CD4-positive, alpha-beta T cell (primary cell): ENCODE measurements at regions not wholly inside any gene's neighbourhood (a gene's known extent, or its start where the extent isn't known, plus 50 kb on each side); places are given as distances from the start of the nearest gene placed in this dataset.
"Not testable (repeated sequence)": the region's sequence is repeated elsewhere in the genome, so short reads cannot be mapped to it uniquely, and the experiment has no call there.

Experiments
- ATAC-seq: fragments of 200-7000 bp; cut with Tn5 transposase; one replicate; pipeline ENCODE4 v1.10.0; 2022; ENCODE audit warnings: mild to moderate bottlenecking; ENCODE audit not compliant: poor library complexity
- CTCF ChIA-PET: fragments of 350-600 bp; sonication (Branson Sonifier 250); formaldehyde crosslinking; loops from one replicate; lab custom pipeline; 2021; ENCODE audit warnings: antibody characterized with exemption, inconsistent platforms; lab: Charles Lee
- POLR2A ChIA-PET: fragments of 350-600 bp; sonication (Branson Sonifier 250); formaldehyde crosslinking; loops from one replicate; lab custom pipeline; 2021; ENCODE audit warnings: antibody characterized with exemption, inconsistent platforms; lab: Charles Lee
- DNase-seq, 14 experiments: peaks; one replicate each; pipeline ENCODE4 v3.0.0-alpha.2; 2013 to 2020; ENCODE audit warnings: mixed read lengths in 2 of 14
- H3K27ac ChIP-seq, 2 donors: one replicate each; pipeline versions ENCODE4 v1.5.1 to v1.7.0; 2013; ENCODE audit warnings: low read length in 2 of 2, low read depth in 1 of 2, mild to moderate bottlenecking in 1 of 2
- H3K27me3 ChIP-seq, 2 experiments: 1 replicate in 1 of 2; 2 replicates in 1 of 2; pipeline versions ENCODE4 v1.6.1 to v1.7.0; 2013; ENCODE audit warnings: low read length in 2 of 2, control low read depth in 1 of 2, mild to moderate bottlenecking in 1 of 2, moderate library complexity in 1 of 2; ENCODE audit not compliant: insufficient read depth in 2 of 2, control insufficient read depth in 1 of 2
- H3K36me3 ChIP-seq: one replicate; pipeline ENCODE4 v1.6.1; 2013; ENCODE audit warnings: low read length, control low read depth; ENCODE audit not compliant: insufficient read depth
- H3K4me1 ChIP-seq: one replicate; pipeline ENCODE4 v1.6.1; 2013; ENCODE audit warnings: low read length, control low read depth; ENCODE audit not compliant: insufficient read depth
- H3K4me3 ChIP-seq: one replicate; pipeline ENCODE4 v1.5.1; 2013; ENCODE audit warnings: mild to moderate bottlenecking, low read length, moderate library complexity
- H3K9me3 ChIP-seq, 2 experiments: 1 replicate in 1 of 2; 2 replicates in 1 of 2; pipeline versions ENCODE4 v1.6.1 to v1.7.0; 2013; ENCODE audit warnings: low read length in 2 of 2, mild to moderate bottlenecking in 2 of 2, control low read depth in 1 of 2, moderate library complexity in 1 of 2; ENCODE audit not compliant: control insufficient read depth in 1 of 2, insufficient read depth in 1 of 2
- H3K27ac Mint-ChIP-seq: one replicate; pipeline ENCODE4 v1.8.0; 2020; ENCODE audit warnings: mixed read lengths
- H3K27me3 Mint-ChIP-seq: one replicate; pipeline ENCODE4 v1.8.0; 2021; ENCODE audit warnings: mixed read lengths
- H3K36me3 Mint-ChIP-seq: one replicate; pipeline ENCODE4 v1.8.0; 2021; ENCODE audit warnings: low read depth, mixed read lengths
- H3K4me1 Mint-ChIP-seq: one replicate; pipeline ENCODE4 v1.8.0; 2021; ENCODE audit warnings: low read depth, mixed read lengths
- H3K4me3 Mint-ChIP-seq: one replicate; pipeline ENCODE4 v1.8.0; 2020; ENCODE audit warnings: mild to moderate bottlenecking, mixed read lengths
- H3K9me3 Mint-ChIP-seq: one replicate; pipeline ENCODE4 v1.8.0; 2020; ENCODE audit warnings: mixed read lengths
- intact Hi-C, 2 experiments: fragments of 100-400 bp; cut with DNase I in 1 of 2; cut with micrococcal nuclease in 1 of 2; formaldehyde crosslinking; loops; one replicate each; pipeline versions ENCODE4 v1.15.1 to v1.9.0; 2023 to 2025; cut with DNase I, micrococcal nuclease
- TF ChIP-seq, protein P1 (sequence below): fragments of 200-600 bp; IDR thresholded peaks from one replicate; pipeline ENCODE4 v1.8.0; 2022; ENCODE audit warnings: antibody characterized with exemption, mild to moderate bottlenecking

DNA sequence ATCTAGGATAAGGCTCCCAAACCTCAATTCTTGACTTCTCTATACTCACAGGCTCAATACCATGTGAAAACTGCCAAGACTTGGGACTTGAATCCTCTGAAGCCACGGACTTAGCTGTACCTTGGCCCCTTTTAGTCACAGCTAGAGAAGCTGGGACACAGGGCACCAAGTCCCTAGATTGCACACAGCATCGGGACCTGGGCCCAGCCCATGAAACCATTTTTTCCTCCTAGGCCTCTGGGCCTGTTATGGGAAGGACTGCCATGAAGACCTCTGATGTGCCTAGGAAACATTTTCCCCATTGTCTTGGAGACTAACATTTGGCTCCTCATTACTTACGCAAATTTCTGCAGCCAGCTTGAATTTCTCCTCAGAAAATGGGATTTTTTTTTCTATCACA is 1011.8 kb upstream of the DDX18 start:
- Histone ChIP-seq H3K9me3 (peaks cover 7 to 9% of the 10 kb centered on the region in 2 experiments), H3K27ac (no peak overlapping the region), H3K4me1 (no peaks in the 10 kb centered on the region), H3K27me3 (no peaks in the 10 kb centered on the region), H3K36me3 (no peaks in the 10 kb centered on the region), H3K4me3 (no peak overlapping the region)
- Mint-ChIP-seq H3K27ac (no peak overlapping the region), H3K4me1 (no peaks in the 10 kb centered on the region), H3K36me3 (no peaks in the 10 kb centered on the region), H3K9me3 (peaks cover 12% of the 10 kb centered on the region), H3K4me3 (no peak overlapping the region), H3K27me3 (no peaks in the 10 kb centered on the region)
- TF ChIP-seq, protein P1, sequence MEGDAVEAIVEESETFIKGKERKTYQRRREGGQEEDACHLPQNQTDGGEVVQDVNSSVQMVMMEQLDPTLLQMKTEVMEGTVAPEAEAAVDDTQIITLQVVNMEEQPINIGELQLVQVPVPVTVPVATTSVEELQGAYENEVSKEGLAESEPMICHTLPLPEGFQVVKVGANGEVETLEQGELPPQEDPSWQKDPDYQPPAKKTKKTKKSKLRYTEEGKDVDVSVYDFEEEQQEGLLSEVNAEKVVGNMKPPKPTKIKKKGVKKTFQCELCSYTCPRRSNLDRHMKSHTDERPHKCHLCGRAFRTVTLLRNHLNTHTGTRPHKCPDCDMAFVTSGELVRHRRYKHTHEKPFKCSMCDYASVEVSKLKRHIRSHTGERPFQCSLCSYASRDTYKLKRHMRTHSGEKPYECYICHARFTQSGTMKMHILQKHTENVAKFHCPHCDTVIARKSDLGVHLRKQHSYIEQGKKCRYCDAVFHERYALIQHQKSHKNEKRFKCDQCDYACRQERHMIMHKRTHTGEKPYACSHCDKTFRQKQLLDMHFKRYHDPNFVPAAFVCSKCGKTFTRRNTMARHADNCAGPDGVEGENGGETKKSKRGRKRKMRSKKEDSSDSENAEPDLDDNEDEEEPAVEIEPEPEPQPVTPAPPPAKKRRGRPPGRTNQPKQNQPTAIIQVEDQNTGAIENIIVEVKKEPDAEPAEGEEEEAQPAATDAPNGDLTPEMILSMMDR, result no peak
- intact Hi-C loops, result no loop called here
- no peak for DNase-seq
- ChIA-PET CTCF (no interaction called here), POLR2A (no interaction called here)
- no peak for ATAC-seq

DNA sequence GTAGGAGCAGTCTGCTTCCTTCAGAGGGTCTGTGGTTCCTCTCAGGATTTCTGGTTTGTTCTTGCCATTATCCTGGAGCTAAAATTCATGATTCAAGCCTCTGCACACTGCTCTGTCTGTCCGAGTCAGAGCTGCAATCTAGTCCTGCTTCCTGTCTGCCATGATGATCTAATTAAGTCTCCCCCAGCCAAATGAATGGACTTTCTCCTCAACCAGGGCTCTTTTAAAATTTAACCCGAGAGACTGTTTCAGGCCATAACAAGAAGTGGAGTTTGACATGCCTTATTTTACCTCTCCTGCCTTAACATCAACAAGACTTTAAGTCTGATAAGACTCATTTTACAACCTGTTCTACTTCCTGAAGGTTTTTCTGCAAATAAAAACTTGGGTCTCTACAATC is 1009.6 kb upstream of the DDX18 start:
- H3K9me3 Mint-ChIP-seq, result peaks cover 13% of the 10 kb centered on the region
- H3K4me1 Mint-ChIP-seq, result no peaks in the 10 kb centered on the region
- Histone ChIP-seq H3K27me3 (no peaks in the 10 kb centered on the region), H3K36me3 (no peaks in the 10 kb centered on the region), H3K4me1 (no peaks in the 10 kb centered on the region), H3K27ac (no peak overlapping the region), H3K4me3 (no peak overlapping the region), H3K9me3 (peaks cover 7 to 9% of the 10 kb centered on the region in 2 experiments)
- no peak overlapping the region for H3K4me3 Mint-ChIP-seq
- H3K36me3 Mint-ChIP-seq, result no peaks in the 10 kb centered on the region
- TF ChIP-seq, protein P1, result no peak
- no peaks in the 10 kb centered on the region for H3K27me3 Mint-ChIP-seq
- no peak for DNase-seq
- no peak for ATAC-seq
- CTCF ChIA-PET, result no interaction called here
- H3K27ac Mint-ChIP-seq, result no peak overlapping the region
- intact Hi-C loops, result no loop called here
- POLR2A ChIA-PET, result no interaction called here

DNA sequence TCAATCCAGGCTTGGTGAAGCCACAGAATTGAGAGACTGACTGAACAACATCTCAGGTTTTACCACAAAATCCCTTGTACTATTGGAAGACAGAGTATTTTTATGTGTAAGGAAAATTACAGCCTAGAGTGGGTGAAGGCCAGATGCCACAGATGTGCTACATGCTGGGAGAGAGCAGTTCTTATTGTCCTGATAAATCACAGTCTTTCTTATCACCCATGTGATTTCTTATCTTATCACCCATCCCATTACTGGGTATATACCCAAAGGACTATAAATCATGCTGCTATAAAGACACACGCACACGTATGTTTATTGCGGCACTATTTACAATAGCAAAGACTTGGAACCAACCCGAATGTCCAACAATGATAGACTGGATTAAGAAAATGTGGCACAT is 1008.0 kb upstream of the DDX18 start:
- H3K27ac Mint-ChIP-seq, H3K4me3 ChIP-seq, CTCF ChIA-PET, H3K27ac ChIP-seq, H3K4me1 Mint-ChIP-seq, H3K27me3 Mint-ChIP-seq, intact Hi-C loops, H3K36me3 ChIP-seq, ATAC-seq, H3K4me3 Mint-ChIP-seq, H3K9me3 ChIP-seq, POLR2A ChIA-PET, DNase-seq, H3K36me3 Mint-ChIP-seq, H3K27me3 ChIP-seq, H3K4me1 ChIP-seq: not testable (repeated sequence)
- peaks cover 12% of the 10 kb centered on the region for H3K9me3 Mint-ChIP-seq

DNA sequence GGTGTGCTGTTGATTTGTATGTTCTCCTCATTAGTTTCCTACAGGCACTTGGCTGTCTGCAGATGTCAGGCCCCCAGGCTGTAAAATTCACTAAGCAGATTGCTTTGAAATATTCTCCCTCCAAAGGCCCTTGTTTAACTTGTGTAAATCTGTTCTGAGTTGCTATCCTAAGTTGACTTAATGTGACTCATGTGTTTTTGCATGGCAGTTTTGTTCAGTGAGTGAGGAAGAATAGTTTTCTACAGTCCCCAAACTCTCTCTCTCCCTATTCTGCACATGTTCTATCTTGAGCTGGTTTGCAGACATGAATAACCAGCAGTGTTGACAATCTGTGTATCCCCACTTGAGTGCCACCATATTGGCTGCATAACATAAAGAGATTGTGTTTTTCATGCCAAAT is 1005.4 kb upstream of the DDX18 start:
- H3K27ac ChIP-seq, result no peak overlapping the region

More for the DNA sequence above, 1005.4 kb upstream of the DDX18 start:
- intact Hi-C loops, result no loop called here
- Histone ChIP-seq H3K36me3 (no peaks in the 10 kb centered on the region), H3K27me3 (no peaks in the 10 kb centered on the region), H3K4me3 (no peak overlapping the region), H3K4me1 (no peaks in the 10 kb centered on the region), H3K9me3 (no peaks in the 10 kb centered on the region)
- Mint-ChIP-seq H3K4me3 (no peak overlapping the region), H3K36me3 (no peaks in the 10 kb centered on the region), H3K27me3 (no peaks in the 10 kb centered on the region), H3K9me3 (peaks cover 10% of the 10 kb centered on the region), H3K27ac (no peak overlapping the region), H3K4me1 (no peaks in the 10 kb centered on the region)
- no peak for DNase-seq
- TF ChIP-seq, protein P1, result no peak
- ChIA-PET CTCF (no interaction called here), POLR2A (no interaction called here)
- ATAC-seq, result no peak
